GM21619 (cell line): ENCODE measurements at regions not wholly inside any gene's neighbourhood (a gene's known extent, or its start where the extent isn't known, plus 50 kb on each side); places are given as distances from the start of the nearest gene placed in this dataset.

ENCODE experiments used
- ATAC-seq: cut with Tn5 transposase; IDR thresholded peaks from one replicate; pipeline ENCODE4 v1.9.1; 2021; ENCODE audit not compliant: unreplicated experiment

DNA sequence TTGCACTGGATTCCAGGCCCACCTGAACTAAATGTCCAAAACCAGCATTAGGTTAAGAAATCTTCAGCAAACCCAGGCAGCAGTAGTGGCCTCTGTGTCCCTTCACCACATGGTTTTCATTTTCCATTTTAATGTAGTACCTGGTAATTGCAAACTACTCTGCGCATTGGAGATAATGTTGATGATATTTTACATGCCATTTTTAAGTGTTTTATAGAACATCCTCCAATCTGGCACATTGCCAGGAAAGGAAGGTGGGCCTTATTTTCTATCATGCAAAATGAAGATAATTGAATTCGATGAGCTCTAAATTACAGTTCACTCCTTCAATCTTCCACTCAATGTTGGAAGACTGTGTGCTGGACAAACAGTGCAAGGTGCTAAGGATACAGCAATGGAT, 89.5 kb downstream of the ZC3H11B start:
- ATAC-seq = no peak

DNA sequence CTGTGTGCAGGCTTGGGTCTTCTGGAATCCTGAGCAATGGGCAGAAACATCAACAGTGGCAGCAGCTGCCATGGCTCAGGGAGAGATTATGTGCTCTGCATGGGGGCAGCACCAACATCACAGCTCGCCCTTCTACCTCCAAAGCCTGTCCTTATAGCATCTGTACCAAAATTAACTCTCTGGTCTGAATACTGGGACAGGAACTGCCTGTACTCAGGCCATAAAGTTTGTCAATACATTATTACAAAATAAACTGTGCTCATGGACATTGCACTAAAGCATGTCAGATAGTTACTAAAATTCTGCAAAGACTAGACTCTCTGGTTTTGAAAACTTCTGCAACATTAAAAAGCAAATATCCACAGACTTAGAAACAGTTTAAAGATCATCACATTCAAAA, 91.6 kb downstream of the ZC3H11B start:
- no peak for ATAC-seq

DNA sequence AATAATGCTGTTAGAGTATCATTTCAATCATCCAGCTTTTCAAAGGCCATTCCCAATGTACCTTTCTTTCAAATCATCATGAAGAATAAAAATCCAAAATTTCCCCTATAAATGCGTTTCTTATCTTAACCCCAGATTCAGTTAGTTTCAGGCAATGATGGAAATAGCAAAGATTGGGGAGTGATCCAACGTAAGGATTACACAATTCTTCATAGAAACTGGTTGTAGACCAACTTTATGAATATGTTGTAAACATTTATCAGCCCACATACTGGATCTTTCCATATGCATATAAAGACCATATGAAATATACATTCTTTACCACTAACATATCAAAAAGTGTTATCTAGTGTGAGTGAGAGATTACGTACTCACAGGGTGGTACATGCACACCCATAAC, 92.7 kb downstream of the ZC3H11B start:
- ATAC-seq = no peak

DNA sequence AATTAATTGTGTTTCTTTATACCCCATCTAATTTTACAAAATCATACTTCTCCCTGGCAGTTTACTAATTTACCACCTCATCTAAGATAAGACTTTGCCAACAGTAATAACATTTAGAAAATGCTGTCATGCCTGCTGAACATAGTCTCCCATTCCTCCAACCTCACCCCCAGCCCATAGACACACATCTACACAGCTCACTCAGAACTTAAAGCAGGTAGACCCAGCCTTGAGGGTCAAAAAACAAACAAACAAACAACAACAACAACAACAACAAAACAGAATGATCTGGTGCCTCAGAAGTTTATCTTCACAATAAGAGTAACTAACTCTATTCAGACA, 94.0 kb downstream of the ZC3H11B start:
- ATAC-seq = no peak

DNA sequence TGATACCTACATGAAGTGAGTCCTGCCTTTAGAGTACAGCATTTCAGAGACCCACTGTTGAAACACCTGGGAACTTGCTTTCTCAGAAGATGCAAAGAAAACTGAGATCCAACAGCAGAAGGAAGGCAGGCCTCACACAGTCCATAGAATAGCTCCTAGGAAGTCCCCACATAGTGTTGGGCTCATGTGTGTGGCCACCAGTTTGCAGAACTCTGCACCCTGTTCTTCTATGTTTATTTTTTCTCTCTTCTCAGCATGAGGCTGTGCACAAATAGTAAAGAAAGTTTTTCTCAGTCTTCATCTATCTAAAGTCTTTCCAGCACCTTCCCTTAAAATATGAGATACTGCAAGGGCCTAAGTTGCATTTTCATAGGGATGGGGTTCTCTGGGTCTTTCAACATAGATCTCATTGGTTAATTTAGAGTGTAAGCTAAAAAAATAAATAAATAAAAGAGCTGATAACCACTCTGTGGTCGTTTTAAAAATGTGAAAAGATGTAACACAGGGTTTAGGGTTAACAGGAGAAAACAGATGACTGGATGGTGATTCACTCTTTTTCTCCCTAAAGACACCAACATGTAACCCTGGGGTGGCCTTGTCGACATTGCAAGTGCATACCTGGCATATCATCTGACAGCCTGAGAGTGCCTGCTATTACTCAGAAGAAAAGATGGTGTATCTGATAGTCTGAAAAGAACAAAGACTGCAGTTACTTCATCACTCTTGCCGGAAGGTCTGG, 94.6 kb downstream of the ZC3H11B start:
- ATAC-seq = no peak

DNA sequence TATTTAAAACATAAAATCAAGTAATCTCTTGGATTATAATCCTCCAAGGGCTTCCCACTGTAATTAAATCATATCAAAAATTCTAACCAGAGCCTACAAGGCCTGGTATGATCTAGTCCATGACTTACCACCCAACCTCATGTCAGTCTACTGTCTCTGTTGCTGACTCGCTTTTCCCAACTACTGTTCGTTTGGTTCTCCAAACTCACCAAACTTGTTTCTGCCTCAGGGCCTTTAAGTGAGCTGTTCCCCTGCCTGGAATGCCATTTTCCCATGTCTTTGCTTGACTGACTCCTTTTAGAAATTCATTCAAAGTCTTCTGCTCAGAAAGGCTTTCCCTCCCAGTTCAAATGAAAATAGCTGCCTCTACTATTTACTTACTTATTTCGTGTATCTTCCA, 95.9 kb downstream of the ZC3H11B start:
- no peak for ATAC-seq

DNA sequence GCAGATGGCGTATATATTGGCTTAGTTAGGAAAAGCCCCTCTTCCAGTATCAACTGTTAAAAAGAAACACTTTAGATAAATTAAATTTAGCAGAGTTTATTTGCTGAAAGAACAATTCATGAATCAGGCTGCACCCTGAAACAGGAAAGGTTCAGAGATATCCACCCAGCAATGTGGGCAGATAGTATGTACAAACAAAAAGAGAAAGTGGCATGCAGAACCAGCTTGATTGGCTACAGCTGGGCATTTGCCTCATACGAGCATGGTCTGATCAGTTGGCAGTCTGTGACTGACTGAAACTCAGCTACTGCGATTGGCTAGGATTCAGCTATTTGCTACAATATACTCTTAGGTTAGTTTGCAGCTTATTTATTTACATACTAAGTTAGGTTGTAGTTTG, 98.2 kb downstream of the ZC3H11B start:
- no peak for ATAC-seq

DNA sequence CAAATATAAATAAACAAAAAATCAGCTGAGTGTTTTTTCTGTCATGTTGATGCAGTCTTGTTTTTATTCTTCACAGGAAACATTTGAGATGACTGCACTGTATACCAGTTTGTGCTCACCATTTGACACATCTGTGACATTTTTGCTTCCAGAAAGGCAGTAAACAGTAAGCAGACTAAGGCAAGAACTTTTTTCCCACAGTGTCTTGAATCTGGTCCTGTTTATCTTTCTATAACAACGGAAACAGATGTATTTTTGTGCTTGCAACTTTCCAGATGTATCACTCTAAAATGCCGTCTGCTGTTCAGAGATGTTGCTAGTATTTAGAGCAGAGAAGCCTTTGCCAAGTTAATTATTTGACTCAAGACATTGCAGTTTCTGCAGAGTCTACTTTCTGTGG, 105.5 kb downstream of the ZC3H11B start:
- no peak for ATAC-seq

DNA sequence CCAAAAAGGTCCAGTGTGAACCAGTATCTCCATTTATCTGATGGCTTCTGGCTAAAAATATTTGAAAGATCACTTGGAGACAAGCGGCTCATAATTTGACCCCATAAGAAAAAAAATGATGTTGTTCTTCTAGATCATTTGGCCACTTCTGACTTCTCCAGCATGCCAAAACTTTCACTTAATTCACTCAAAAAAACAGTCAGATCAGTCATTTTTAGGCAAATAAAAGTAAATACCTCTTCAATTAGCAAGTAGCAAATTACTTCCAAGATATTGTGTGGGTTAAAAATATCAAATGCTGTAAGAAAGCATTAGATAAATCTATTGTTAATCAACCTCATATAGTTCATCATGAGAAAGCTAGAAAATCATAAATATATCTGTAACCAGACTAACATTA, 106.0 kb downstream of the ZC3H11B start:
- no peak for ATAC-seq

DNA sequence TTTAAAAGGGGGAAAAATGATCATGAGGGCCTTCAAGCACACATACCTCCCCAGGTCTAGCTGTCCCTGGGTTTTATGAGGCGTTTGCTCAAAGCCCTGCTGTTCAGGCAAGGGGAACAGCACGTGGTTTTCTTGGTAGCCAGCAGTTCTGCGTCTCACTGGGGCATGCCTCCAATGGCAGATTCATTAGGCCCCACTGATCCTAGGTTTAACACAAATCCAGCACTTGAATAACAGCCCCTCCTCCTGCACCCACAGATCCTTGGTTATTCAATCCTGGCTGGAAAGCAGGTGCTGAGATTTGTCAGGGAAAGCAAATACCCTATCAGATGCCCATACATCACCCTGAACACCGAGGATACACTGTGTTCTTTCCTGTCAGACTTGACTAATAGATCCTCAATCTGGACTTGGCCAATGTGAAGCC, 106.4 kb downstream of the ZC3H11B start:
- no peak for ATAC-seq

DNA sequence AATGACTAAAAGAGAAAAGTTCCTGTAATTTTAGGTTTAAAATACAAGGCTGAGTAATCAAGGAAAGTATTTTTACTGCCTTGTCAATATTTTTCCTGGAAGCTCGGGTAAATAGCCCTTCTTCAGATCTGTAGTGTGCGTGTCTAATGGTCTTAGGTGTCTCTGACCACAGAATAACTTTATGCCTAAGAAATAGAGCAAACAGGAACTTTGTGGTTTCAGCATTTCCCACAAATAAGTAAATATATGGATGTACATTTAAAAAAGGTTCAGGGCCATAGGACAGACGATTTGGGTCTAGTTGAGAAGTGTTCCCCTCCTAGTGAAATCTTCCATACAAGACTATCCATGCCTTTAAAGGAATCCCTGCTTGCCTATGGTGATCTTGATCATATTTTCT, 107.0 kb downstream of the ZC3H11B start:
- ATAC-seq = no peak

DNA sequence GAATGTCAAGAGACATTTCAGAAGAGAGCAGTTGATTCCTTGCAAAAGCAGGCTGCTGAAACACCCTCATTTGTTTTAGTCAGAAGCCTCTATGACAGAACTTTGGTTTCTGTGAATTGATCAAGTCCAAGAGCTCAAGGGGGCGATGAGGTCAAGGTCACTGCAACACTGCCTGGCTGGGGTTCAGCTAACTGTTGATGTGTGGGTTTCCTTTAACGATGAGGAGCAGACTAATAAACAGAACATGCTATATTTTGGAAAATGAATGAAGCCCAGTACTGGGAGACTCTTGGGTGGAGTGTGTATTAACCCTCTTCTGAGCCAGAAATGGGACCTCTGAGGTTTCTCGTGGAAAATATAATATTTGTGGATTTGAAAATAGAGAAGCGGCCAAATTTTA, 109.3 kb downstream of the ZC3H11B start:
- no peak for ATAC-seq

DNA sequence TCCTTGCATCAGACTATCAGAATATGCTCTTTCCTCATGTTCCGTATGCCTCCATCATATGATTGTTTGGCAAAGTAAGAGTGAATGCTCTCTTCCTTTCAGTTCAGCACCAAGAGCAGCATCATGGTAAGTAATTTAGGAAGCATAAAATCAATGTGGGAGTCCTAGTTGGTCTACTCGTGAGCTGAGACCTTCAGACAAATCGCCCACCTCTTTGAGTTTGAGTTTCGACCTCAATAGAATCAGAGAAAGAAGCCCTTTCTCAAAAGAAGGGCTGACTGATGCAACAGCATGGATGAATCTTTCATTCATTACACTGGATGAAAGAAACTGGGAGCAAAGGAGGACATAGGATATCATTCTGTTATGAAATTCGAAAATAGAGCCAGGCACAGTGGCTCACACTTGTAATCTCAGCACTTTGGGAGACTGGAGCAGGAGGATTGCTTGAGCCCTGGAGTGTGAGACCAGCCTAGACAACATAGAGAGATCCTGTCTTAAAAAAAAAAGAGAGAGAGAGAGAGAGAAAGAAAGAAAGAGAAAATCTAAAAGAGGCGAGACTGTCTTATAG, 112.5 kb downstream of the ZC3H11B start:
- no peak for ATAC-seq

DNA sequence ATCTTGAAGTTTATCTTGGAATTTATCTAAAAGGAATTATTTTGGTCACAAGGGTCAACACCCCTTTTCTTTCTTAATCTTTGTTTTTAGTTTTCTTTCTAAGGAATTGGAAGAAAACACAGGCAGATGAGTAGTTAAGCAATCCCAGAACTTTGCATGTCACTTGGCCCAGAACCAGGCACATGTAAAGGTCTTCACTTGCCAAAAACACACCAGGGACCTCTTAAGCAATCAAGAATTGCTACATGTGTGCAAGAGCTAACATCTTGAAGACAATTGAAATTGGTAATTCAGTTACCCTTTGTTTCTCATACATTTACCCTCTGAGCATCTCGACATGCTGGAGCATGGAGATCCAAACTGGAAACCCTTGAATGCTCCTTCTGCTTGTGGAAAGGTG, 114.2 kb downstream of the ZC3H11B start:
- no peak for ATAC-seq

DNA sequence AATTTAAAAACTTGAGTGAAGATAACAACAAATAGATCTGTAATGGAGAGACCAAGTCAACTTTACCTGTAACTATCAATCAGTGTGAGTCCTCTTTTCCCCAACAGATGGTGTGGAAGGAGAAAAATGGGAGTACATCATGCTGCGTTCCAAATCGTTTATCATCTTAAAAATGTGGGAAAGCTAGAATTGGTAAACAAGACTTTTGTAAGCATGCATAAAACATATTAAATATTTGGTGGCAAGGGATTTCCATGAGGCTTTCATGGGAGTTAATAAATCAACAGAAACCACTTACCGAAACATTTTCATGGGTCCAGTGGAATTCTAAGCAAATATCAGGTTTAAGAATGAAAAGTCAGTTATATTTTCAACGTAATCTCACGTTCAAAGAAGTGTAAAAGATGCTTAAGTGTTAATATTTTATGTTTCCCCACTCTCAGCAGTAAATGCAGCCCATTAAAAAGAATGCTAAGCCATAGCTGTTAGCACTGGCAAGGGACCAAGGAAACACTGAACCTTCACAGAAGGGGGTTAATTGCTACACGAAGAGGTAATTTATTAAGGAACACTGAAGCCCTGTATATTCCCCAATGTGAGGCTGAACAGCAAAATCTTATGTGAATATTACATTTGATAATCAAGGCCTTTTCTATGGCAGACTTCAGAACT, 117.0 kb downstream of the ZC3H11B start:
- no peak for ATAC-seq

DNA sequence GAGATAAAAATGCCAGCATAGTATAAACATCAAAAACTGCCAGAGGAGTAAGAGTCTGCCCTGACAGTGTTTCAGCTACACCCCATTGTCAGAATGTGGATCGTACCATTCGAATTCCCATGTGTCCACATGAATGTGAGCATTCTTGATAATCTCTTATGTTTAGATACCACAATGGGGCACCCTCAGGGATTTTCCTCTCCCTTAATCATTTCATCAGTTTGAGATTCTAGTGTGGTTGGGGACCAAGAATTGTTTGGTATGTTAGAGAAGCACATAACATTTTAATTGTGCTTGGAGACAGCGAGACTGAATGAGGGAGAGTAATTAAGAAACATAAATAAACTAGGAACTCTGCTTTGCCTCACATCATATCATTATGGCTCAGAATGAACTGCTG, 120.2 kb downstream of the ZC3H11B start:
- ATAC-seq = no peak

DNA sequence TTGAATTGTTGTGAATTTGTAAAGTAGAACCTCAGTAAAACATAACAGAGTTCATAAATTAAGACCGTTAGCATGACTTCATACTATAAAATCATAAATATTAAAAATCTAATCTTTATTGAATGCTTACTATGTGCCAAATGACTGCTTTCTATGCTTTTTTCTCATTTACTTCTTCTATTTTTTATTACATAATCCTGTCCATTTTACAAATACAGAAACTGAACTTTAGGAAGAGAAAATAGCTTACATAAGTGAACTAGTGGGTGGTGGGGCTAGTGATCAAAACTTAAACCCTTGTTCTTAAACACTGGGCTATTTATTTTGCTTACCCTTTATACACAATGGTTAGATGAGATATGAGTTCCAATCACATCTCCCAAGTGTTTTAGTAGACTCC, 122.3 kb downstream of the ZC3H11B start:
- no peak for ATAC-seq

DNA sequence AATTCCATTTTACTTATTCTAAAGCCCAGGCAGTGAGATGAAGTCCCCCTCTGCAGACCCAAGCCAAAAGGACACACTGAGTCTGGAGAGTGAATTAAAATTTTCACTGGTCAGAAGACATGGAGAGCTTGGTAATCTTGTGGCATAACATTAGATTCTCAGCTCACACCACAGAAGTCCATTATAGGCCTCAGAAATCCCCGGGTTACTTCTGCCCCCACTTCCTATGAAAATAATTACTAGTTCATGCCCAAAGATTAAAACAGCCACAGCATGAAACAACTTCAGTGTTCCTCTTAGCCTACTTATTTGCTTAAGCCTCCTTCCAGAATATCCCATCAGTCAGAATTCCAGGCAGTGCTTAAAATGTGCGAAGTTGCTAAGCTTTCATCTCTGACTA, 123.3 kb downstream of the ZC3H11B start:
- ATAC-seq = no peak

DNA sequence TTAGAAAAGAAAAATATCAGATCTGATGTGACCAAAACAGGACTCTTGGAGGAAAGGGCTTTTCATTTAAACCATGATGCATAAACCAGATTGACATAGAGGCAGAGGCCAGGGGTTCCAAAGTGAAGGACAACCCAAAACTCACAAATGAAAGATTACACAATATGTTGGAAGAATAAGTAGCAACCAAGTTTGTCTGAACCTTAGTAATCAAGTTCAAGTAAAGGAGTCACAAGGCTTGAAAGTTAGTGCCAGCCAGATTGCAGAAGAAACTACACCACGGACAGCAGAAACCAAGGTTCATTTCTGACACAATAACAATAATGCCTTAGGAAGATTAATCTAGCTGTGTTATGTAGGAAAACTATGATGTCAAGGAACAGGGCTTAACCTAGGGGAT, 124.6 kb downstream of the ZC3H11B start:
- ATAC-seq = no peak

DNA sequence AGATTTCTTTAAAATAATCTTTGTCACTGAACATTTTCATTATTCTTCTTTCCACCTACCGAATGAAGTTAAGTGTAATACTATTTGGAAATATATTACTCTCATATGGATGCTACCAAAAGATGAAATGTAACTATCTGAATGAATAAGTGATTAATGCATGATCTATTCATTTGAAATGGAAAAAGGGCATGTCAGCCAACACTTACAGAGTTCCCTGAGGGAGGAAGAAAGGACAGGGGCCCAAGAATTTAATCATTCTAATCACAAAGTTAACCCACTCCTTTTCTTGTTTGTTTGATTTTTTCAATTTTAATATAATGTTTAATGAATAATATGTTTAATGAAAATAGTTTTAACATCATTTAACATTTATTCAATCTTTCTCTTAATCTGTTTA, 129.4 kb downstream of the ZC3H11B start:
- ATAC-seq = no peak

DNA sequence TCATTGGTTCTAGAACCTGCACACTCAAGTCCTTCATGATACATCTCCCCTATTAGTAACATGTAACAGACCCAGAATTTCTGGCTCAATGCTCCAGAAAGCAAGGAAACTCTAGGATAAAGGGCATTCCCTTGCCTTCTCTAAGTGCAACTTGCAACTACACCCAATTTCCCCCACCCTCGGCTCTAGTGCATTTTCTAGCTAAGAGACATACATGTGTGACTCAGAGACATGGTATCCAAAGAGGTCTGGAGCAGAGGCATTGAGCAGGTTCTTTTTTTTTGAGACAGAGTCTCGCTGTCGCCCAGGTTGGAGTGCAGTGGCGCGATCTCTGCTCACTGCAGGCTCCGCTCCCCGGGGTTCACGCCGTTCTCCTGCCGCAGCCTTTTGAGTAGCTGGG, 132.9 kb downstream of the ZC3H11B start:
- no peak for ATAC-seq

DNA sequence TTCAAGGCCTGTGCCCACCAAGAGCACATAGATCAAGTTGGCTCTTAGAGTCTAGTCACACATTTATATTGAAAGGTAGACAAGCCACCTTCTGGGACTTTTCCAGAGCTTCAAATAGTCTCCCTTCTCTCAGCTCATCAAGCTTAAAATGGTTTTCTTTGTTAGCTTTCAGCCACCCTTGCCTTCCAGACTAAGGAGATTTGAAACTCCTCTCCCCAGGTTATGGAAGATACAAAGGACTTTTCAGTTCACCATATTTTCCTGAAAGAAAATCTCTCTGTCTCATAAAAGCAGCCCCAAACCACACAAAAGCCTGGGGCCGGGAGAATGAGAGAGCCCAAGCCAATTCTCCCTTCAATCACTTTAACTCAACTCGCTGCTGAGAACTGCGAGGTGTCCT, 134.1 kb downstream of the ZC3H11B start:
- no peak for ATAC-seq

DNA sequence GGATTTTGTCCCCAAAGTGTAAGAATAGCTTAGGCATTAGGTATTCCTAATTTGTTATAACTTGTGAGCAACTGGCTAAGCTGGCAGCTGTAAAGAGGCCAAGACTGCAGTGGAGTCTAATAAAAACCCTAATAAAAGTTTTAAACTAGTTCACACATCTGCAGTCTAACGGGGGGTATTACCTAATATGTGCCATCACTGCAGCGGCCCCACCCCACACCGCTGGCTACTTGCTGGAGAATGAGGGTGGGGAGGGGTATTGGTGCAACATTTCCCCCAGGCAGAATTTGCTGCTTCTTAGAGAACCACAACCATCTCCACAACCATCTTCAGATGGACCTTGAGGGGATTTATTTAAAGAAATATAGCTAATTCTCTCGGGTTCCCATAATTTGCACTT, 135.0 kb downstream of the ZC3H11B start:
- no peak for ATAC-seq
